ENCODE measurements at regions not wholly inside any gene's neighbourhood (a gene's known extent, or its start where the extent isn't known, plus 50 kb on each side); places are given as distances from the start of the nearest gene placed in this dataset.

GRCh38 chr13:33752094-33752493 lies 65.9 kb upstream of the RFC3 start:
- no peak for TF ChIP-seq CTCF (IDR thresholded peaks at IDR 0.05)
- no peak for DNase-seq
- no peaks in the 10 kb centered on the region for H3K4me1 ChIP-seq
- H3K27ac ChIP-seq, result no peak overlapping the region
- H3K36me3 ChIP-seq, result no peaks in the 10 kb centered on the region
- H3K4me3 ChIP-seq, result no peak overlapping the region
- no peak overlapping the region for H3K9ac ChIP-seq (ENCODE audit: low read depth in 2 of 2, low read length in 2 of 2)
- no peaks in the 10 kb centered on the region for H3K27me3 ChIP-seq
- intact Hi-C loops (cut with DNase I), result no loop called here
- H3K9me3 ChIP-seq, result no peaks in the 10 kb centered on the region

GRCh38 chr13:33752597-33752996 lies 65.4 kb upstream of the RFC3 start:
- no peak overlapping the region for H3K9ac ChIP-seq (ENCODE audit: low read depth in 2 of 2, low read length in 2 of 2)
- no peaks in the 10 kb centered on the region for H3K9me3 ChIP-seq
- no peak overlapping the region for H3K27ac ChIP-seq
- intact Hi-C loops (cut with DNase I), result no loop called here
- H3K36me3 ChIP-seq, result no peaks in the 10 kb centered on the region
- no peak overlapping the region for H3K4me3 ChIP-seq
- H3K4me1 ChIP-seq, result no peaks in the 10 kb centered on the region
- no peak for TF ChIP-seq CTCF (IDR thresholded peaks at IDR 0.05)
- no peak for DNase-seq
- no peaks in the 10 kb centered on the region for H3K27me3 ChIP-seq

GRCh38 chr13:33756929-33757328 lies 61.0 kb upstream of the RFC3 start:
- no peaks in the 10 kb centered on the region for H3K9me3 ChIP-seq
- no peak overlapping the region for H3K4me3 ChIP-seq
- intact Hi-C loops (cut with DNase I), result no loop called here
- TF ChIP-seq CTCF (IDR thresholded peaks at IDR 0.05), result no peak
- no peak overlapping the region for H3K9ac ChIP-seq (ENCODE audit: low read depth in 2 of 2, low read length in 2 of 2)
- H3K4me1 ChIP-seq, result no peaks in the 10 kb centered on the region
- no peaks in the 10 kb centered on the region for H3K36me3 ChIP-seq
- H3K27me3 ChIP-seq, result no peaks in the 10 kb centered on the region
- no peak overlapping the region for H3K27ac ChIP-seq
- no peak for DNase-seq

- no peak overlapping the region for H3K4me3 ChIP-seq
- H3K4me1 ChIP-seq, result no peaks in the 10 kb centered on the region
- H3K9me3 ChIP-seq, result no peaks in the 10 kb centered on the region
- no peak for TF ChIP-seq CTCF (IDR thresholded peaks at IDR 0.05)
- no peak overlapping the region for H3K9ac ChIP-seq (ENCODE audit: low read depth in 2 of 2, low read length in 2 of 2)
- no peaks in the 10 kb centered on the region for H3K27me3 ChIP-seq
- no peak for DNase-seq
- intact Hi-C loops (cut with DNase I), result no loop called here
- H3K36me3 ChIP-seq, result no peaks in the 10 kb centered on the region
- H3K27ac ChIP-seq, result no peak overlapping the region
Observed at GRCh38 chr13:33757713-33758112, 60.2 kb upstream of the RFC3 start.

- no peak overlapping the region for H3K4me3 ChIP-seq
- H3K9me3 ChIP-seq, result no peaks in the 10 kb centered on the region
- TF ChIP-seq CTCF (IDR thresholded peaks at IDR 0.05), result no peak
- no peaks in the 10 kb centered on the region for H3K36me3 ChIP-seq
- no peaks in the 10 kb centered on the region for H3K4me1 ChIP-seq
- intact Hi-C loops (cut with DNase I), result no loop called here
- no peak overlapping the region for H3K9ac ChIP-seq (ENCODE audit: low read depth in 2 of 2, low read length in 2 of 2)
- no peak for DNase-seq
- no peak overlapping the region for H3K27ac ChIP-seq
- H3K27me3 ChIP-seq, result no peaks in the 10 kb centered on the region
Observed at GRCh38 chr13:33758113-33758512, 59.8 kb upstream of the RFC3 start.

GRCh38 chr13:33761740-33762139 lies 56.2 kb upstream of the RFC3 start:
- H3K36me3 ChIP-seq, result no peaks in the 10 kb centered on the region
- no peaks in the 10 kb centered on the region for H3K4me1 ChIP-seq
- H3K27me3 ChIP-seq, result no peaks in the 10 kb centered on the region
- no peak overlapping the region for H3K9ac ChIP-seq (ENCODE audit: low read depth in 2 of 2, low read length in 2 of 2)
- no peak overlapping the region for H3K27ac ChIP-seq
- no peaks in the 10 kb centered on the region for H3K9me3 ChIP-seq
- intact Hi-C loops (cut with DNase I), result no loop called here
- DNase-seq, result no peak
- H3K4me3 ChIP-seq, result no peak overlapping the region
- no peak for TF ChIP-seq CTCF (IDR thresholded peaks at IDR 0.05)
